Loucy (cell line): ENCODE measurements at regions not wholly inside any gene's neighbourhood (a gene's known extent, or its start where the extent isn't known, plus 50 kb on each side); places are given as distances from the start of the nearest gene placed in this dataset.

Source experiments
- CTCF ChIP-seq: fragments of 200-600 bp; sonication (generic); conservative IDR thresholded peaks from 2 replicates; pipeline ENCODE4 v1.5.1; 2014; ENCODE audit warnings: mild to moderate bottlenecking, antibody characterized with exemption, low read length
- EZH2phosphoT487 ChIP-seq: fragments of 200-600 bp; IDR thresholded peaks from 2 replicates; pipeline ENCODE4 v1.6.1; 2018; ENCODE audit warnings: antibody characterized with exemption, mild to moderate bottlenecking, moderate library complexity, borderline replicate concordance

GRCh38 chr5:87769157-87769556 is 356.4 kb upstream of the CCNH start:
- TF ChIP-seq CTCF, result no peak
- no peak for TF ChIP-seq EZH2phosphoT487
